Spinal cord (tissue), 9 donors: ENCODE measurements at regions not wholly inside any gene's neighbourhood (a gene's known extent, or its start where the extent isn't known, plus 50 kb on each side); places are given as distances from the start of the nearest gene placed in this dataset.
"Not testable (repeated sequence)": the region's sequence is repeated elsewhere in the genome, so short reads cannot be mapped to it uniquely, and the experiment has no call there.

Experiments
- DNase-seq, 6 donors: peaks; one replicate each; pipeline versions ENCODE4 v3.0.0 to v3.0.0-alpha.2; 2013 to 2015; ENCODE audit warnings: low spot score in 6 of 6, low read depth in 4 of 6
- H3K27ac ChIP-seq: one replicate; pipeline ENCODE4 v1.5.1; 2013; ENCODE audit warnings: low read depth, low read length, control low read depth
- H3K27me3 ChIP-seq: one replicate; pipeline ENCODE4 v1.6.1; 2013; ENCODE audit warnings: low read length; ENCODE audit not compliant: control insufficient read depth, insufficient read depth
- H3K36me3 ChIP-seq: one replicate; pipeline ENCODE4 v1.6.1; 2013; ENCODE audit warnings: low read length; ENCODE audit not compliant: control insufficient read depth, insufficient read depth
- H3K4me1 ChIP-seq: one replicate; pipeline ENCODE4 v1.6.1; 2013; ENCODE audit warnings: low read length; ENCODE audit not compliant: control insufficient read depth, insufficient read depth
- H3K4me3 ChIP-seq: one replicate; pipeline ENCODE4 v1.5.1; 2013; ENCODE audit warnings: low read depth, low read length, control low read depth
- H3K9me3 ChIP-seq: one replicate; pipeline ENCODE4 v1.6.1; 2013; ENCODE audit warnings: low read length; ENCODE audit not compliant: control insufficient read depth, insufficient read depth
- WGBS: methylation state at CpG from one replicate; pipeline ENCODE4 v1.1.5; 2013; ENCODE audit warnings: missing lambda C conversion rate; ENCODE audit not compliant: insufficient coverage; 5-methylcytosine and 5-hydroxymethylcytosine counted together
- donor health status: healthy.

DNA sequence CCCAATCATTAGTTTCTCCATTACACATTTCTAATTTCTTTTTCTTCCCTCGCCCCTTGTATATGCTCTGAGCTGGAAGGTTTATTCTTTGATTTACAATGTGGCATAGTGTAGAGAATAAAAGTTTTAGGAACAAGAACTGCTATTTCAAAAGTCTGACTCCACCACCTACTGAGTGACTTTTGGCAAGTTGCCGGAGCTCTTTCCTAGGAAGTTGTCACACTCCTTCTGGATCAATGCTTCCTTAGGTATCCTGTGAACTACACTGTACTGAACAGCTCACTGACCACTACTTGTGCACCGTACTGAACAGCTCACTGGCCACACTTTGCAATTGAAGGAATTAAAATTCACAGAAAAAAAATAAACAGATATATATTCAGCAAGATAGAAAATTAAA lies 458.2 kb downstream of the FRK start:
- peak in 3 of 6 donors; percentile 12 to 47 (median 42) for DNase-seq
- Histone ChIP-seq H3K27ac (no peak overlapping the region), H3K4me3 (no peak overlapping the region), H3K36me3 (no peaks in the 10 kb centered on the region), H3K4me1 (no peaks in the 10 kb centered on the region), H3K27me3 (no peaks in the 10 kb centered on the region), H3K9me3 (peaks cover 2% of the 10 kb centered on the region)
- WGBS, result 36% methylated on average over 1 of the region's 3 CpGs

DNA sequence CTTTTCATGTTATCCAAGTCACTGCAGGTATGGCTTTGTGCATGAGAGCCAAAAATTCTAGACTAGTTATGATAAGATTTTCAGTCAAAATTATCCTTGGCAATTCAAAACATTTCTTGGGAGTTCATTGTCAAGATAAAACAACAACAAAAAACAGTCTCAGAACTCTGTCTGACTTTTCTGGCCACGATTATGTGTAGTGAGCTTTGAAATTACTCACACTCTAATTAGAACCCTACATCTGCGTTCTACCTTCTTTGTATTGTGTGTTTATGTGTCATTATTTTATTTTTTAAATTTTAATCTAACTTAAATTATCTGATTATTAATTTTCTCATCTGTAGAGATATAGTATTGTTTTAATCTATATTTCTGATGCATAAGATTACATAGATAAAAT lies 459.2 kb downstream of the FRK start:
- Histone ChIP-seq H3K27ac (no peak overlapping the region), H3K4me3 (no peak overlapping the region), H3K4me1 (no peaks in the 10 kb centered on the region), H3K27me3 (no peaks in the 10 kb centered on the region), H3K9me3 (peaks cover 2% of the 10 kb centered on the region), H3K36me3 (no peaks in the 10 kb centered on the region)
- no peak for DNase-seq
- WGBS, result no CpG with 5 or more reads among the region's 2 CpGs

GRCh38 chr6:115601064-115601463 lies 459.6 kb downstream of the FRK start:
- H3K36me3 ChIP-seq, result no peaks in the 10 kb centered on the region
- no CpG with 5 or more reads among the region's 1 CpG for WGBS

DNA sequence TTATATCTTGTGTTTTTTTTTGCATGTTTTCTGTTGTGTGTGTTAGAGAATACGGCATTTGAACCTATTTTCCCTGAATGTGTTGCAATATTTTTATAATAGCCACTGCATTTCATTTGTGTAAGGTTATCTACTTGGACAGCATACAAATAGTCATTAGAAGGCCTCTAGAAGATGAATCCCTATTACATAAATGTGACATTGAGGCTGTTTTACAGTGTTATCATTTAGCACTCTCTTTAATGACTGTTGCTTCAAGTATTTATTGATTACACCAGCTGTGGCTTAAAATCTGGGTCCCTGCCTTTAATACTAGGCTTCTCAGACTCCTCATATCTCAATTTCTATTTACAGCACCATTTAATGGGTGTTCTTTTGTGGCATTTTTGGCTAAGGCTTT lies 465.8 kb downstream of the FRK start:
- Histone ChIP-seq H3K27me3 (no peaks in the 10 kb centered on the region), H3K9me3 (peaks cover 2% of the 10 kb centered on the region), H3K36me3 (no peaks in the 10 kb centered on the region), H3K4me3 (no peak overlapping the region), H3K4me1 (no peaks in the 10 kb centered on the region), H3K27ac (no peak overlapping the region)
- no CpG with 5 or more reads among the region's 1 CpG for WGBS
- DNase-seq, result no peak

More at GRCh38 chr6:115601064-115601463, 459.6 kb downstream of the FRK start:
- Histone ChIP-seq H3K27ac (no peak overlapping the region), H3K9me3 (peaks cover 2% of the 10 kb centered on the region), H3K27me3 (no peaks in the 10 kb centered on the region), H3K4me1 (no peaks in the 10 kb centered on the region), H3K4me3 (no peak overlapping the region)
- no peak for DNase-seq

- H3K4me1 ChIP-seq, result no peaks in the 10 kb centered on the region
- no peaks in the 10 kb centered on the region for H3K9me3 ChIP-seq
- no CpG with 5 or more reads among the region's 2 CpGs for WGBS
These were observed 468.7 kb downstream of the FRK start for GRCh38 chr6:115592025-115592424.

GRCh38 chr6:115589072-115589471 lies 471.6 kb downstream of the FRK start:
- H3K4me1 ChIP-seq, H3K4me3 ChIP-seq, H3K27ac ChIP-seq, H3K27me3 ChIP-seq, H3K9me3 ChIP-seq, H3K36me3 ChIP-seq, DNase-seq: not testable (repeated sequence)
- 85% methylated on average over 2 of the region's 4 CpGs for WGBS

More at GRCh38 chr6:115592025-115592424, 468.7 kb downstream of the FRK start:
- no peak overlapping the region for H3K4me3 ChIP-seq
- DNase-seq, result no peak
- H3K27ac ChIP-seq, result no peak overlapping the region
- no peaks in the 10 kb centered on the region for H3K36me3 ChIP-seq
- H3K27me3 ChIP-seq, result no peaks in the 10 kb centered on the region

GRCh38 chr6:115583290-115583689 lies 477.4 kb downstream of the FRK start:
- H3K9me3 ChIP-seq, result no peaks in the 10 kb centered on the region
- no peak for DNase-seq
- 70% methylated on average over 1 of the region's 1 CpG for WGBS
- no peaks in the 10 kb centered on the region for H3K27me3 ChIP-seq
- no peak overlapping the region for H3K4me3 ChIP-seq
- H3K4me1 ChIP-seq, result no peaks in the 10 kb centered on the region
- H3K36me3 ChIP-seq, result no peaks in the 10 kb centered on the region
- H3K27ac ChIP-seq, result no peak overlapping the region

- Histone ChIP-seq H3K4me1 (no peaks in the 10 kb centered on the region), H3K4me3 (no peak overlapping the region), H3K36me3 (no peaks in the 10 kb centered on the region), H3K27me3 (no peaks in the 10 kb centered on the region), H3K27ac (no peak overlapping the region), H3K9me3 (no peaks in the 10 kb centered on the region)
- no peak for DNase-seq
- WGBS, result 96% methylated on average over 2 of the region's 2 CpGs
These were observed 478.3 kb downstream of the FRK start for GRCh38 chr6:115582386-115582785.

DNA sequence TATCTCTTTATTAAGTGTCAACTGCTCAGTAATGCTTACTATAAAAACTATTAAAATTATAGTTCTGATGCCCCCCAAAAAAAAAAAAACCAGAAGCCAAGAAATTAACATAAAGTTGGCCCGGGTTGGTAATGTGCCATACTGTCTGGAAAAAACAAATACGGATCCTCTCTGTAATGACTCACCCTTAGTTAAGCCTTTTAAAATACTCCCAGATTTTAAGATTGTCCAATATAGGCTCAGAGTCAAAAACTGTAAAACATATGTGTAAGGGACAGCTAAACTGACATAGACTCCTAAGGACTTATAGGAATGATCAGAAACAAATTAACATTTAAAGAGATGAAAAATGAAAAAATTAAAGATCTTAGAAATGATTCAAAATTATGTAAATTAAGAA lies 481.1 kb downstream of the FRK start:
- H3K4me3 ChIP-seq, H3K36me3 ChIP-seq, H3K27me3 ChIP-seq, H3K27ac ChIP-seq, H3K9me3 ChIP-seq, DNase-seq, H3K4me1 ChIP-seq: not testable (repeated sequence)
- no CpG with 5 or more reads among the region's 2 CpGs for WGBS

GRCh38 chr6:115577270-115577669 lies 483.4 kb downstream of the FRK start:
- Histone ChIP-seq H3K4me1 (no peaks in the 10 kb centered on the region), H3K9me3 (no peaks in the 10 kb centered on the region), H3K4me3 (no peak overlapping the region), H3K27ac (no peak overlapping the region), H3K27me3 (no peaks in the 10 kb centered on the region), H3K36me3 (no peaks in the 10 kb centered on the region)
- no peak for DNase-seq
- no CpG with 5 or more reads among the region's 2 CpGs for WGBS
